Islet of Langerhans (tissue), 1 donor: ENCODE measurements at regions not wholly inside any gene's neighbourhood (a gene's known extent, or its start where the extent isn't known, plus 50 kb on each side); places are given as distances from the start of the nearest gene placed in this dataset.

Experiments used
- FAIRE-seq: peaks from one replicate; lab custom pipeline; 2011; peaks lifted over from hg19 to GRCh38; lab: Jason Lieb, UNC

- no peak for FAIRE-seq
Observed at GRCh38 chr17:72342627-72343527, 222.1 kb downstream of the SOX9 start.

GRCh38 chr17:72343911-72344310, 223.1 kb downstream of the SOX9 start:
- FAIRE-seq = no peak

- FAIRE-seq = no peak
Observed at GRCh38 chr17:72344613-72345012, 223.8 kb downstream of the SOX9 start.

- FAIRE-seq = no peak
Observed at GRCh38 chr17:72345088-72345487, 224.3 kb downstream of the SOX9 start.

- no peak for FAIRE-seq
Observed at GRCh38 chr17:72345536-72345935, 224.7 kb downstream of the SOX9 start.

- no peak for FAIRE-seq
Observed at GRCh38 chr17:72346306-72346705, 225.5 kb downstream of the SOX9 start.

- no peak for FAIRE-seq
Observed at GRCh38 chr17:72349011-72349410, 228.2 kb downstream of the SOX9 start.

- FAIRE-seq = no peak
Observed at GRCh38 chr17:72349491-72349995, 228.7 kb downstream of the SOX9 start.

- no peak for FAIRE-seq
Observed at GRCh38 chr17:72350073-72350472, 229.3 kb downstream of the SOX9 start.

GRCh38 chr17:72351365-72351764, 230.5 kb downstream of the SOX9 start:
- no peak for FAIRE-seq

- no peak for FAIRE-seq
Observed at GRCh38 chr17:72351884-72352346, 231.1 kb downstream of the SOX9 start.

GRCh38 chr17:72353502-72353901, 232.7 kb downstream of the SOX9 start:
- no peak for FAIRE-seq

GRCh38 chr17:72354071-72354470, 233.3 kb downstream of the SOX9 start:
- FAIRE-seq = no peak

GRCh38 chr17:72357764-72358365, 237.0 kb downstream of the SOX9 start:
- no peak for FAIRE-seq

- no peak for FAIRE-seq
Observed at GRCh38 chr17:72358465-72358864, 237.6 kb downstream of the SOX9 start.

- no peak for FAIRE-seq
Observed at GRCh38 chr17:72359274-72359673, 238.5 kb downstream of the SOX9 start.

- FAIRE-seq = no peak
Observed at GRCh38 chr17:72359811-72360210, 239.0 kb downstream of the SOX9 start.

- no peak for FAIRE-seq
Observed at GRCh38 chr17:72360386-72360940, 239.6 kb downstream of the SOX9 start.

- FAIRE-seq = no peak
Observed at GRCh38 chr17:72361892-72362291, 241.1 kb downstream of the SOX9 start.

- FAIRE-seq = no peak
Observed at GRCh38 chr17:72362376-72363088, 241.7 kb downstream of the SOX9 start.

- no peak for FAIRE-seq
Observed at GRCh38 chr17:72363089-72363610, 242.3 kb downstream of the SOX9 start.

- FAIRE-seq = no peak
Observed at GRCh38 chr17:72365857-72366414, 245.1 kb downstream of the SOX9 start.
